ENCODE measurements at regions not wholly inside any gene's neighbourhood (a gene's known extent, or its start where the extent isn't known, plus 50 kb on each side); places are given as distances from the start of the nearest gene placed in this dataset.

DNA sequence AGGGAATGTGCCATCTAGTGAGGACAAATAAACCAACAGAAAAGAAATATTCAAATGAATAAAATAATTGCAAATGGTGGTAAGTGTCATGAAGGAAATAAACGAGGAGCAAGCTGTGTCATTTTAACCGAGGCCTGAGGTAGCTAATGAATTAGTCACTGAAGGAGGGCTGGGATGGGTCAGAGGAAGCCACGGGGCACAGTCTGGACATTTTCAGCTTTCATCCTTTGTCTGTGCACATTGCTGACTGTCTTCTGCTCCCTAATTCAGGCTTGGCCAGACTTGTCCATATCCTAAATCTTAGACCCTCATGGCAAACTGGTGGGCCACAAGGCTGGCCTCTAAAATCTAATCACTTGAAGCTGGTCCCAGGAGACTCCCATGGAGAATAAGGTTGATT, 138.4 kb downstream of the RHOU start:
- Histone ChIP-seq H3K9me3 (replicated peaks in 1 of 2; ENCODE audit: control insufficient read depth in 1 of 2, insufficient read depth in 1 of 2, low read length in 2 of 2) (no peaks in the 10 kb centered on the region), H2AFZ (ENCODE audit: insufficient read depth, low read depth, low read length, poor library complexity, severe bottlenecking) (no peak overlapping the region), H3K27ac (ENCODE audit: low read depth in 1 of 2, low read length in 2 of 2) (no peak overlapping the region), H3K4me2 (replicated peaks; ENCODE audit: extremely low read depth, low read length, poor library complexity, severe bottlenecking) (no peak overlapping the region), H3K79me2 (ENCODE audit: insufficient read depth, low read length) (no peaks in the 10 kb centered on the region), H3K36me3 (replicated peaks in 1 of 2; ENCODE audit: control insufficient read depth in 1 of 2, insufficient read depth in 2 of 2, low read length in 2 of 2) (no peaks in the 10 kb centered on the region), H3K4me1 (ENCODE audit: control insufficient read depth in 1 of 2, insufficient read depth in 2 of 2, low read length in 2 of 2) (no peaks in the 10 kb centered on the region), H4K20me1 (ENCODE audit: insufficient read depth, low read length) (no peaks in the 10 kb centered on the region), H3K9ac (ENCODE audit: insufficient read depth, low read length, poor library complexity, severe bottlenecking) (no peak overlapping the region), H3K27me3 (ENCODE audit: control insufficient read depth in 2 of 2, insufficient read depth in 2 of 2, low read length in 2 of 2) (no peaks in the 10 kb centered on the region), H3K4me3 (replicated peaks in 1 of 3; ENCODE audit: low read depth in 2 of 3, low read length in 3 of 3) (no peak overlapping the region)
- intact Hi-C loops (cut with micrococcal nuclease) = no loop called here
- no peak for DNase-seq
- H3K27me3 Mint-ChIP-seq (ENCODE audit: low read depth in 3 of 3) = peaks cover 0 to 2% (median 0%) of the 10 kb centered on the region in 3 donors
- no peak overlapping the region for H3K27ac Mint-ChIP-seq
- H3K36me3 Mint-ChIP-seq = peaks cover 0 to 6% of the 10 kb centered on the region in 2 donors
- H3K9me3 Mint-ChIP-seq = no peaks in the 10 kb centered on the region
- peaks cover 2% of the 10 kb centered on the region for H3K4me1 Mint-ChIP-seq
- no peak overlapping the region for H3K4me3 Mint-ChIP-seq
- TF ChIP-seq, protein P1, sequence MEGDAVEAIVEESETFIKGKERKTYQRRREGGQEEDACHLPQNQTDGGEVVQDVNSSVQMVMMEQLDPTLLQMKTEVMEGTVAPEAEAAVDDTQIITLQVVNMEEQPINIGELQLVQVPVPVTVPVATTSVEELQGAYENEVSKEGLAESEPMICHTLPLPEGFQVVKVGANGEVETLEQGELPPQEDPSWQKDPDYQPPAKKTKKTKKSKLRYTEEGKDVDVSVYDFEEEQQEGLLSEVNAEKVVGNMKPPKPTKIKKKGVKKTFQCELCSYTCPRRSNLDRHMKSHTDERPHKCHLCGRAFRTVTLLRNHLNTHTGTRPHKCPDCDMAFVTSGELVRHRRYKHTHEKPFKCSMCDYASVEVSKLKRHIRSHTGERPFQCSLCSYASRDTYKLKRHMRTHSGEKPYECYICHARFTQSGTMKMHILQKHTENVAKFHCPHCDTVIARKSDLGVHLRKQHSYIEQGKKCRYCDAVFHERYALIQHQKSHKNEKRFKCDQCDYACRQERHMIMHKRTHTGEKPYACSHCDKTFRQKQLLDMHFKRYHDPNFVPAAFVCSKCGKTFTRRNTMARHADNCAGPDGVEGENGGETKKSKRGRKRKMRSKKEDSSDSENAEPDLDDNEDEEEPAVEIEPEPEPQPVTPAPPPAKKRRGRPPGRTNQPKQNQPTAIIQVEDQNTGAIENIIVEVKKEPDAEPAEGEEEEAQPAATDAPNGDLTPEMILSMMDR (IDR thresholded peaks at IDR 0.05) = no peak
- 100% methylated on average over 2 of the region's 3 CpGs for WGBS (ENCODE audit: insufficient coverage)

DNA sequence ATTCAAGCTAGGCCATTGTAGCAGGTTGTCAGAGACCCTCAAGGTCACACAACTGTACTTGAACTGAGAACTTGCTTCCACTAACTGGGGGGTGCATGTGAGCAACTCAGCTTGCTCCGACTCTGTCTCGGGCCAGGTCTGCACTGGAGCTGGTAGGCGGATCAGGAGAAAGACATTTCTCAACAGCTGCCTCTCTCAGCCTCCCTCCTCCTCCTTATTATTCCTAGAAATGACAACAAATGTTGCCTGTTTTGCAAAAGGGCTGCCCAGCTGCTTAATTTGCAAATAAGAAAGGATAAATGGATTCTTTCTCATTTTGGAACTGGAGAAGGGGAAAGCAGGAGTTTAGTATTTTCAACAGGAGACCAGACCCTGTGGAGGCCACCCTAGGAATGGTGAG, 140.5 kb downstream of the RHOU start:
- no peak overlapping the region for H3K9ac ChIP-seq (ENCODE audit: insufficient read depth, low read length, poor library complexity, severe bottlenecking)
- no peak overlapping the region for H2AFZ ChIP-seq (ENCODE audit: insufficient read depth, low read depth, low read length, poor library complexity, severe bottlenecking)
- no peak for DNase-seq
- peaks cover 0 to 2% (median 0%) of the 10 kb centered on the region in 7 donors for H3K9me3 Mint-ChIP-seq
- H3K4me2 ChIP-seq (replicated peaks; ENCODE audit: extremely low read depth, low read length, poor library complexity, severe bottlenecking) = no peak overlapping the region
- no peak overlapping the region for H3K27ac ChIP-seq (ENCODE audit: low read depth in 1 of 2, low read length in 2 of 2)
- H3K36me3 Mint-ChIP-seq = peaks cover 0 to 6% of the 10 kb centered on the region in 2 donors
- TF ChIP-seq, protein P1 (IDR thresholded peaks at IDR 0.05) = no peak
- intact Hi-C loops (cut with micrococcal nuclease) = no loop called here
- 100% methylated on average over 3 of the region's 3 CpGs for WGBS (ENCODE audit: insufficient coverage)
- H3K79me2 ChIP-seq (ENCODE audit: insufficient read depth, low read length) = no peaks in the 10 kb centered on the region
- no peak overlapping the region for H3K4me3 Mint-ChIP-seq
- no peaks in the 10 kb centered on the region for H3K27me3 ChIP-seq (ENCODE audit: control insufficient read depth in 2 of 2, insufficient read depth in 2 of 2, low read length in 2 of 2)
- H3K4me1 Mint-ChIP-seq = peaks cover 2% of the 10 kb centered on the region
- H3K4me3 ChIP-seq (replicated peaks in 1 of 3; ENCODE audit: low read depth in 2 of 3, low read length in 3 of 3) = no peak overlapping the region
- H3K27me3 Mint-ChIP-seq (ENCODE audit: low read depth in 3 of 3) = peaks cover 0 to 2% (median 0%) of the 10 kb centered on the region in 3 donors
- H3K9me3 ChIP-seq (replicated peaks in 1 of 2; ENCODE audit: control insufficient read depth in 1 of 2, insufficient read depth in 1 of 2, low read length in 2 of 2) = no peaks in the 10 kb centered on the region
- H3K27ac Mint-ChIP-seq = no peak overlapping the region
- no peaks in the 10 kb centered on the region for H4K20me1 ChIP-seq (ENCODE audit: insufficient read depth, low read length)
- no peaks in the 10 kb centered on the region for H3K4me1 ChIP-seq (ENCODE audit: control insufficient read depth in 1 of 2, insufficient read depth in 2 of 2, low read length in 2 of 2)
- no peaks in the 10 kb centered on the region for H3K36me3 ChIP-seq (replicated peaks in 1 of 2; ENCODE audit: control insufficient read depth in 1 of 2, insufficient read depth in 2 of 2, low read length in 2 of 2)

Data from CD14-positive monocyte (primary cell).